Activated CD8-positive, alpha-beta memory T cell treated with anti-CD3 and anti-CD28 coated beads, Interleukin-2, amount 50 U/mL, for 1 hour (primary cell): ENCODE measurements at regions not wholly inside any gene's neighbourhood (a gene's known extent, or its start where the extent isn't known, plus 50 kb on each side); places are given as distances from the start of the nearest gene placed in this dataset.

Source experiments
- DNase-seq: peaks from one replicate; pipeline ENCODE4 v3.0.0-alpha.2; 2020; ENCODE audit errors: extremely low read depth

- no peak for DNase-seq
Observed at GRCh38 chr9:73558471-73558870, 406.8 kb downstream of the ANXA1 start.

- DNase-seq: no peak
Observed at GRCh38 chr9:73565026-73565425, 413.4 kb downstream of the ANXA1 start.

- no peak for DNase-seq
Observed at GRCh38 chr9:73565833-73566465, 414.3 kb downstream of the ANXA1 start.

GRCh38 chr9:73566627-73567026, 415.0 kb downstream of the ANXA1 start:
- DNase-seq: no peak

- no peak for DNase-seq
Observed at GRCh38 chr9:73573235-73573634, 421.6 kb downstream of the ANXA1 start.

GRCh38 chr9:73575101-73576060, 423.7 kb downstream of the ANXA1 start:
- DNase-seq: no peak

- DNase-seq: no peak
Observed at GRCh38 chr9:73577848-73578247, 426.2 kb downstream of the ANXA1 start.

- no peak for DNase-seq
Observed at GRCh38 chr9:73579823-73580222, 428.2 kb downstream of the ANXA1 start.

GRCh38 chr9:73583576-73583975, 431.9 kb downstream of the ANXA1 start:
- DNase-seq: no peak

- DNase-seq: no peak
Observed at GRCh38 chr9:73595036-73595545, 443.4 kb downstream of the ANXA1 start.

GRCh38 chr9:73596321-73596720, 444.7 kb downstream of the ANXA1 start:
- no peak for DNase-seq

- DNase-seq: no peak
Observed at GRCh38 chr9:73597039-73597438, 445.4 kb downstream of the ANXA1 start.

GRCh38 chr9:73597771-73598170, 446.1 kb downstream of the ANXA1 start:
- DNase-seq: no peak

- no peak for DNase-seq
Observed at GRCh38 chr9:73609381-73609780, 457.7 kb downstream of the ANXA1 start.

- no peak for DNase-seq
Observed at GRCh38 chr9:73611032-73611431, 459.4 kb downstream of the ANXA1 start.

GRCh38 chr9:73613092-73613701, 461.5 kb downstream of the ANXA1 start:
- DNase-seq: no peak

- DNase-seq: no peak
Observed at GRCh38 chr9:73615557-73615956, 463.9 kb downstream of the ANXA1 start.

GRCh38 chr9:73617586-73617985, 465.9 kb downstream of the ANXA1 start:
- DNase-seq: no peak

- no peak for DNase-seq
Observed at GRCh38 chr9:73640971-73641370, 489.3 kb downstream of the ANXA1 start.

- no peak for DNase-seq
Observed at GRCh38 chr9:73643379-73644013, 491.8 kb downstream of the ANXA1 start.

GRCh38 chr9:73647560-73647959, 495.9 kb downstream of the ANXA1 start:
- no peak for DNase-seq

GRCh38 chr9:73649552-73649951, 497.9 kb downstream of the ANXA1 start:
- DNase-seq: no peak
